GM19324 (cell line): ENCODE measurements at regions not wholly inside any gene's neighbourhood (a gene's known extent, or its start where the extent isn't known, plus 50 kb on each side); places are given as distances from the start of the nearest gene placed in this dataset.

ENCODE experiments used
- ATAC-seq: cut with Tn5 transposase; IDR thresholded peaks from one replicate; pipeline ENCODE4 v1.9.1; 2021; ENCODE audit warnings: mild to moderate bottlenecking, moderate library complexity; ENCODE audit not compliant: unreplicated experiment, low FRiP score

DNA sequence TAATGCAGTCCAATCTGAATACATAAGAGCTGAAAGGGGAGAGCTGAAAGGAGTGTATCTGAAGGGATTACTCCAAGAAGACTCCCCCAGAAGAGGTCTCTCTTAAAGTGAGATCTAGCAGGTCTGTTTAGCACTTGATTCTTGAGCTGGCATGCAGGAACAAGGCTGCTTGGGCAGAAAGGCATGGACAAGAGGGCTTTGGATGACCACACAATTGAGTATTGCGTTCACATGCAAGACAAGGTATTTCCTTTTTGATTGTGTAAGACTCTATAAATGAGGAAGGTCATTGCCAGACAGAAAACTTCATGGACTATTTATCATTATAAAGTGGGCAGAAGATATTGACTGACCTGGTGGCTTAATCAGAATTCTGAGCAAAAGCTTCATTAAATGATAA is 145.5 kb upstream of the AFF2 start:
- ATAC-seq: no peak

GRCh38 chrX:148361641-148362040 is 138.8 kb upstream of the AFF2 start:
- no peak for ATAC-seq

DNA sequence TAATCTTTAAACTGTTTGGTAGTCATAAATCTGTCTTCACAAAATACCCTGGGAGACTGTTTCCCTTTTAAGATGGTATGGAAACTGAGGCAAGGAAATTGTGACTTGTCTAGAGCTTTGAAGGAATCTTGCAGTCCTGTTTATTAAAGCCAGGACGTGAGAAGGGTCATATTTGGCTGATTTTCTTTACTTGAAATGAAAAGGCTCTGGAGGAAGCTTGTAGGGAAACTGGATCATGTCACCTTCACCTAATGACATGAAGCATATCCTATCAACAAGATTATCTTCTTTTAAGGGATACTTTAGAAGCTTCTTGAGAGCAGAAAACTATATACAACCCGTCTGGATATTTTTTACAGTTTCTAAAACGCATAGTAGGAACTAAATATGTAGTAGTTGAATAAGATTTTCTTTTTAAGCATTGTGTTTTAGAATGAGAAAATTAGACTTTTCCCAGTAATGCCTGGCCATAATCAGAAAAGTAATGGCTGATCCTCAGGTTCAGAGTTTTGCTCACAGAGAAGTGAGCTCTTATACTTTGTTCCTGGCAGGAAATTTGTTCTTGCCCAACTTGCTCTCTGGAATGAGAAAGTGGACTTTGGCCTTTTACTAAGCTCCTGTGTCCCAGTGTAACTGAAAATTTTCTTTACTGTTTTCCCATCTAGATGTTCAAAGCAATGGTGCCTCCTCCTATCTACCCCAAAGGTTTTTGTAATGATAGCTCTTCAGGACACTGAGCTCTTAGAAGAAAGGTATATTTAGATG is 136.8 kb upstream of the AFF2 start:
- no peak for ATAC-seq

DNA sequence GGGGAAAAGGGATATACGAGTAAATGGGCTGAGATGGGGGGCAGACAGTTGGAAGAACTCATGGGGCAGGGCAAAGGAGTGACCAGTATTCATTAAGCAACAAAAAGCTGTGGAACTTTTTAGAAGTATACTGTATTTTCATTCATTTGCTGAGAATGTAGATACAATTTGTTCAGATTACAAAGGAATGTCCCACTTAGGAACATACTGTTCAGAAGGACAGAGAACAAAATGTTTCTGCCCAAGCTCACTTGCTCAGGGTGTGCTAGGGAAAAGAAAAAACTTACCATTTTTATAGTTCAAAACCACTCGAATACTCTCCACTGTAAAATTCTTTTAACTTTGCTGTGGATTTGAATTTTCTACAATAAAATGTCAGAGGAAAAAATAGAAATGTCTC is 135.2 kb upstream of the AFF2 start:
- no peak for ATAC-seq

DNA sequence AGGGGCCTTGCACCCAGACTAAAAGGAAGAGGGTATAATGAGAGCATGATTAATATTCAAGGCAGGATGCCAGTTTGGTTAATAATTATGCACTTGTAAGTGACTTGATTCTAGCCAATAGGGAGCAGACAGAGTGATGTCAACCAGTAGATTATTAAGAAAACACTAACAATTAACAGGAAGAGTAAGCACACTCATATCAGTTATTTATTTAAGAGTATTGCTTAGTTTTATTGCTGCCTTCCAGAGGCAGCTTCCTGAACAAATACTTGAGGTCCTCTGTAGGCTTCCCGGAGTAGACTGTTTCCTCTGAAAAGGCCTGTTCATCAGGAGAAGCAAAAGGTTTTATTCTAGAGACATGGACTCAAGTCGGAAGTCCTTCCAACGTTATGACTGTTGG is 129.1 kb upstream of the AFF2 start:
- ATAC-seq: no peak

GRCh38 chrX:148372925-148373324 is 127.5 kb upstream of the AFF2 start:
- no peak for ATAC-seq

DNA sequence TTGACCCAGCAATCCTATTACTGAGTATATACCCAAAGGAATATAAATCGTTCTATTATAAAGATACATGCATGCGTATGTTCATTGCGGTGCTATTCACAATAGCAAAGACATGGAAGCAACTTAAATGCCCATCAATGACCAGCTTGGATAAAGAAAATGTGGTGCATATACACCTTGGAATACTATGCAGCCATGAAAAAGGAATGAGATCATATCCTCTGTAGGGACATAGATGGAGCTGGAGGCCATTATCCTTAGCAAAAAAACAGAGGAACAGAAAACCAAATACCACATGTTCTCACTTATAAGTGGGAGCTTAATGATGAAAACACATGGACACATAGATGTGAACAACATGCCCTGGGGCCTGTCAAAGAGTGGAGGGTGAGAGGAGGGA is 124.1 kb upstream of the AFF2 start:
- no peak for ATAC-seq

DNA sequence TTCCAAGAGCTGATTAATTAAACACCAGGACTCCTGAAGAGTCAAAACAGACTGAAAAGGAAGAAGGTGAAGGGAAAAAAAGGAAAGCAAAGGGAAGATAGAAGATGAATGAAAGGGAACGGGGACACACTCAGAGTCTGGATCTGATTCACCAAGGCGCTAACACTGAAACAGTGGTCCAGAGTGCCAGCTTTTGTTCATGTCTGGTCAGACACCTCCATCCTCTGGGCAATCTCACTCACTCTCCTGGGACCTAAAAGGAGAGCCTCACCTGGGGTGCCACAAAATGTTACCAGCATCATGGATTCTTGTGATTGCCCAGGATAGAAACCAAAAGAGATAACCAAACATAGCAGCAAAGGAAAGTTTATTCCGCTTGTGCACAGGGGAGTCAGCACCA is 120.3 kb upstream of the AFF2 start:
- ATAC-seq: peak; percentile 2

GRCh38 chrX:148380650-148381561 is 119.5 kb upstream of the AFF2 start:
- peak; percentile 96 for ATAC-seq

DNA sequence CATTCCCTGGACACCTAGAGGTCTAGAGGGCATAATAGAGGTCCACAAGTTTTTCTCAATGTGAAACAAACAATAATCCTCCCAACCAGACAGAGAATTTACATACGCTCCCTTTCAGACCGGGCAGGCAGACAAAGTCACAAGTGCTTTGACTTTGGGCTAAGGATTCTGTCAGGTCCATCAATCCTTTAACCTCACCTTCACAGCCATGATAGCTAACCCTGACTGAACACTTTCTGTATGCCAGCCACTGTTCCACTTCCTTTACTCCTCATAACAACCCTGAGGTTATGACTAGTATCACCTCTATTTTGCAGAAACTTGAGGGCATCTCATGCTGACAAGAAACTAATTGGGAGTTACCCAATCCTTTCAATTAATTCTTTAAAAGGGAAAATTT is 118.8 kb upstream of the AFF2 start:
- peak; percentile 42 for ATAC-seq

- no peak for ATAC-seq
Observed at GRCh38 chrX:148382983-148383382, 117.4 kb upstream of the AFF2 start.

- no peak for ATAC-seq
Observed at GRCh38 chrX:148385471-148385870, 114.9 kb upstream of the AFF2 start.

GRCh38 chrX:148389629-148390028 is 110.8 kb upstream of the AFF2 start:
- ATAC-seq: no peak

- ATAC-seq: no peak
Observed at GRCh38 chrX:148412006-148412405, 88.4 kb upstream of the AFF2 start.

- ATAC-seq: no peak
Observed at GRCh38 chrX:148416142-148416541, 84.3 kb upstream of the AFF2 start.

- no peak for ATAC-seq
Observed at GRCh38 chrX:148416931-148417330, 83.5 kb upstream of the AFF2 start.

GRCh38 chrX:148417934-148418333 is 82.5 kb upstream of the AFF2 start:
- no peak for ATAC-seq

- ATAC-seq: no peak
Observed at GRCh38 chrX:148422526-148422925, 77.9 kb upstream of the AFF2 start.

DNA sequence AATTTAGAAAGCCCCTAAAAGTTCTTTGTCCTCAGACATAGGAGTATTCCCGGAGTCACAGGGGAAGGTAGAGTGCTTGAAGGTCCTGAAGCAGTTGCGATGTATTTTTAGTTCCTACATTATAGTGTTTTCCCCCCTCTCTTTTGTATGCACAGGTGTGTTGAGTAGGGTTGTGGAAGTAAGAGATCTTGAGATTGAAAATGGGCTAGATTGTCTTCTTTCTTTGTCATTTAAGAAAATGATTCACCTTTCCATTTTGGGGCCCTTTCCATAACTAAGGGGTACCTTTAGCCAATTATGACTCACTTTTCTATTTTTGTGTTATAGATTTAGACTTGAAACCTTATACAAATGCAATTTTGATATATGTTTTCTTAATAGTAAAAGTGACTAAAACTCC is 75.8 kb upstream of the AFF2 start:
- no peak for ATAC-seq

- no peak for ATAC-seq
Observed at GRCh38 chrX:148426467-148426866, 74.0 kb upstream of the AFF2 start.

GRCh38 chrX:148441387-148441786 is 59.0 kb upstream of the AFF2 start:
- no peak for ATAC-seq

DNA sequence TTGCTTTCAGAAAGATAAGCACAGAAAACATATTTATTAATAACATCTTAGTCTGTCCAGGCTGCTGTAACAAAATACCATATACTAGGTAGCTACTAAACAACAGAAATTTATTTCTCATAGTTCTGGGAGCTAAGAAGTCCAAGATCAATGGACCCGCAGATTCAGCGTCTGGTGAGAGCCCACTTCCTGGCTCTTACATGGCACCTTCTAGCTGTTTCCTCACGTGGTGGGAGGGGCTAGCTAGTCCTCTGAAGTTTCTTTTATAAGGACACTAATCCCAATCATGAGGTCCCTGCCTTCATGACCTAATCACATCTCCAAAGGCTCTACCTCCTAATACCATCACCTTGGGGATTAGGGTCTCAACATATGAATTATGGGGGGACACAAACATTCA is 57.2 kb upstream of the AFF2 start:
- ATAC-seq: no peak
